Colonic mucosa (tissue), 4 donors: ENCODE measurements at regions not wholly inside any gene's neighbourhood (a gene's known extent, or its start where the extent isn't known, plus 50 kb on each side); places are given as distances from the start of the nearest gene placed in this dataset.

Source experiments
- DNase-seq: peaks from one replicate; pipeline ENCODE4 v3.0.0-alpha.2; 2020
- H3K27ac ChIP-seq: fragments of 200-600 bp; one replicate; pipeline ENCODE4 v1.8.0; 2021
- H3K27me3 ChIP-seq: fragments of 200-600 bp; one replicate; pipeline ENCODE4 v1.8.0; 2021
- H3K36me3 ChIP-seq: fragments of 200-600 bp; one replicate; pipeline ENCODE4 v1.8.0; 2021
- H3K4me1 ChIP-seq: fragments of 200-600 bp; one replicate; pipeline ENCODE4 v1.8.0; 2021; ENCODE audit warnings: mild to moderate bottlenecking
- H3K4me3 ChIP-seq: fragments of 200-600 bp; one replicate; pipeline ENCODE4 v1.8.0; 2021
- H3K9ac ChIP-seq, 2 donors: one replicate each; pipeline ENCODE4 v1.7.0; 2013; ENCODE audit warnings: control low read depth in 2 of 2, low read depth in 2 of 2, low read length in 2 of 2
- H3K9me3 ChIP-seq: fragments of 200-600 bp; one replicate; pipeline ENCODE4 v1.8.0; 2021
- CTCF ChIP-seq: fragments of 200-600 bp; IDR thresholded peaks from one replicate; pipeline ENCODE4 v1.8.0; 2022; ENCODE audit warnings: antibody characterized with exemption, mild to moderate bottlenecking
- intact Hi-C: fragments of 100-400 bp; cut with DNase I; formaldehyde crosslinking; loops from one replicate; pipeline ENCODE4 v1.14.1; 2022
- donor health status: healthy.
- donor health status: DM: no; HTN: no; CAD: no.
- donor health status: DM: no; HTN: no; CAD: no.

- intact Hi-C loops, result no loop called here
- Histone ChIP-seq H3K27ac (no peak overlapping the region), H3K36me3 (no peaks in the 10 kb centered on the region), H3K4me3 (no peak overlapping the region), H3K4me1 (no peaks in the 10 kb centered on the region), H3K27me3 (no peaks in the 10 kb centered on the region), H3K9ac (no peak overlapping the region), H3K9me3 (no peaks in the 10 kb centered on the region)
- TF ChIP-seq CTCF, result no peak
- no peak for DNase-seq
Measured at GRCh38 chr7:11988186-11988585, 156.2 kb upstream of the THSD7A start.

GRCh38 chr7:12002428-12002827 lies 170.4 kb upstream of the THSD7A start:
- Histone ChIP-seq H3K27ac (no peak overlapping the region), H3K36me3 (no peaks in the 10 kb centered on the region), H3K4me1 (no peaks in the 10 kb centered on the region), H3K9ac (no peak overlapping the region), H3K27me3 (no peaks in the 10 kb centered on the region), H3K9me3 (no peaks in the 10 kb centered on the region), H3K4me3 (no peak overlapping the region)
- DNase-seq, result no peak
- no peak for TF ChIP-seq CTCF
- intact Hi-C loops, result no loop called here

- H3K27ac ChIP-seq, result no peak overlapping the region
- H3K9me3 ChIP-seq, result no peaks in the 10 kb centered on the region
- no peaks in the 10 kb centered on the region for H3K4me1 ChIP-seq
- H3K4me3 ChIP-seq, result no peak overlapping the region
- TF ChIP-seq CTCF, result no peak
- DNase-seq, result no peak
- H3K36me3 ChIP-seq, result no peaks in the 10 kb centered on the region
- intact Hi-C loops, result no loop called here
- H3K27me3 ChIP-seq, result no peaks in the 10 kb centered on the region
- no peak overlapping the region for H3K9ac ChIP-seq
Measured at GRCh38 chr7:12004581-12004980, 172.6 kb upstream of the THSD7A start.

GRCh38 chr7:12007576-12007975 lies 175.6 kb upstream of the THSD7A start:
- no peak for DNase-seq
- intact Hi-C loops, result no loop called here
- Histone ChIP-seq H3K4me3 (no peak overlapping the region), H3K36me3 (no peaks in the 10 kb centered on the region), H3K9me3 (no peaks in the 10 kb centered on the region), H3K27me3 (no peaks in the 10 kb centered on the region), H3K9ac (no peak overlapping the region), H3K4me1 (no peaks in the 10 kb centered on the region), H3K27ac (no peak overlapping the region)
- no peak for TF ChIP-seq CTCF

GRCh38 chr7:12013983-12014382 lies 182.0 kb upstream of the THSD7A start:
- DNase-seq, result no peak
- H3K9me3 ChIP-seq, result no peaks in the 10 kb centered on the region
- H3K27ac ChIP-seq, result no peak overlapping the region
- H3K36me3 ChIP-seq, result no peaks in the 10 kb centered on the region
- H3K9ac ChIP-seq, result no peak overlapping the region
- H3K27me3 ChIP-seq, result no peaks in the 10 kb centered on the region
- H3K4me1 ChIP-seq, result no peaks in the 10 kb centered on the region
- TF ChIP-seq CTCF, result no peak
- intact Hi-C loops, result no loop called here
- H3K4me3 ChIP-seq, result no peak overlapping the region

- DNase-seq, result no peak
- Histone ChIP-seq H3K27me3 (no peaks in the 10 kb centered on the region), H3K27ac (no peak overlapping the region), H3K9ac (no peak overlapping the region), H3K4me1 (no peaks in the 10 kb centered on the region), H3K4me3 (no peak overlapping the region), H3K36me3 (no peaks in the 10 kb centered on the region), H3K9me3 (no peaks in the 10 kb centered on the region)
- intact Hi-C loops, result no loop called here
- no peak for TF ChIP-seq CTCF
Measured at GRCh38 chr7:12016439-12016838, 184.4 kb upstream of the THSD7A start.
